GM13976 (cell line): ENCODE measurements at regions not wholly inside any gene's neighbourhood (a gene's known extent, or its start where the extent isn't known, plus 50 kb on each side); places are given as distances from the start of the nearest gene placed in this dataset.

Experiments used
- DNase-seq: peaks from one replicate; pipeline ENCODE4 v3.0.0; 2012; ENCODE audit warnings: low spot score
- in situ Hi-C: fragments of 300-500 bp; cut with MboI; formaldehyde crosslinking; loops from one replicate; pipeline ENCODE4 v1.12.0; 2022; ENCODE audit warnings: low sequenced_read_pairs, mixed read lengths, inconsistent platforms; ENCODE audit not compliant: unreplicated experiment
- TF ChIP-seq, protein P1 (sequence below): IDR thresholded peaks from 2 replicates; pipeline ENCODE4 v1.5.1; 2012; ENCODE audit warnings: borderline replicate concordance, mild to moderate bottlenecking; ENCODE audit not compliant: insufficient read depth; ENCODE audit errors: extremely low read depth, missing control alignments, control extremely low read depth

DNA sequence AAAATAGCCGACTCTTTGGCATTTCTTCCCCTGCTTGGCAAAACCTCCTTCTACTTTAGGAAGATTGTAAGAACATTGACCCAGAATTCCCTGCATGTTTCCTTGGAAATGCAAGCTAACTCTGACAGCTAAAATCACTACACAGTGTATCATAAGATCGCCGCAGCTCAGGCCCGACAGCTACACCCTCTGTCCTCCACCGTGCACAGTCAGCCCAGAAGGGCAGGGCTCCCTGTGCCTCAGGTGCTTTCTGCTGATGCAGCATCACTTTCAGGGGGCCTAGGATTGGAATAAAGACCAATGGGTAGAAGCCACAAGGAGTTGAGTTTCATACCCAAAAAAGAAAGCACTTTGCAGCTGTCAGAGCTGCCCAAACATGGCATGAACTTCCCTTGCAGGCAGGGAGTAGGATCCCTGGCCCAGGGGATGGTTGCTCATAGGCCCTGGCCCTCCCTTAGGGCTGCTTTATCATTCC lies 145.3 kb downstream of the SEC16B start:
- in situ Hi-C loops = no loop called here

DNA sequence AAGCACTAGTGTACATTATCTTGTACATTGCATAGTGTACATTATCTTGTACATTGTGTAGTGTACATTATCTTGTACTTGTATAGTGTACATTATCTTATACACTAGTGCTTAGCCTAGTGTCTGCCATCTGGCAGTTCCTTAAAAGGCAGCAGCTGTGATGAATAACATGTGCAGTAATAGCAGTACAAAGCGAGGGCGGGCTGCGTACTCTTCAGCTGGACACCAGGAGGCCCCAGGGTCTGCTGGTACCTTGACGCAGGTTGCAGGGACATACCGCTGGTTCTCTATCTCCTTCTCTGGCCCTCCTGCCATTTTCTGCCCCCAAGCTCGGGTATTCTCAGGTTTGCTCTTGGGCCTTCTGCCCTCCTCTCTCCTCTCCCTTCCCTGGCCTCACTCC lies 149.6 kb downstream of the SEC16B start:
- in situ Hi-C loops = no loop called here
- TF ChIP-seq, protein P1, sequence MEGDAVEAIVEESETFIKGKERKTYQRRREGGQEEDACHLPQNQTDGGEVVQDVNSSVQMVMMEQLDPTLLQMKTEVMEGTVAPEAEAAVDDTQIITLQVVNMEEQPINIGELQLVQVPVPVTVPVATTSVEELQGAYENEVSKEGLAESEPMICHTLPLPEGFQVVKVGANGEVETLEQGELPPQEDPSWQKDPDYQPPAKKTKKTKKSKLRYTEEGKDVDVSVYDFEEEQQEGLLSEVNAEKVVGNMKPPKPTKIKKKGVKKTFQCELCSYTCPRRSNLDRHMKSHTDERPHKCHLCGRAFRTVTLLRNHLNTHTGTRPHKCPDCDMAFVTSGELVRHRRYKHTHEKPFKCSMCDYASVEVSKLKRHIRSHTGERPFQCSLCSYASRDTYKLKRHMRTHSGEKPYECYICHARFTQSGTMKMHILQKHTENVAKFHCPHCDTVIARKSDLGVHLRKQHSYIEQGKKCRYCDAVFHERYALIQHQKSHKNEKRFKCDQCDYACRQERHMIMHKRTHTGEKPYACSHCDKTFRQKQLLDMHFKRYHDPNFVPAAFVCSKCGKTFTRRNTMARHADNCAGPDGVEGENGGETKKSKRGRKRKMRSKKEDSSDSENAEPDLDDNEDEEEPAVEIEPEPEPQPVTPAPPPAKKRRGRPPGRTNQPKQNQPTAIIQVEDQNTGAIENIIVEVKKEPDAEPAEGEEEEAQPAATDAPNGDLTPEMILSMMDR = no peak
- no peak for DNase-seq

More for the DNA sequence above, 145.3 kb downstream of the SEC16B start:
- DNase-seq = no peak
- TF ChIP-seq, protein P1 = no peak

DNA sequence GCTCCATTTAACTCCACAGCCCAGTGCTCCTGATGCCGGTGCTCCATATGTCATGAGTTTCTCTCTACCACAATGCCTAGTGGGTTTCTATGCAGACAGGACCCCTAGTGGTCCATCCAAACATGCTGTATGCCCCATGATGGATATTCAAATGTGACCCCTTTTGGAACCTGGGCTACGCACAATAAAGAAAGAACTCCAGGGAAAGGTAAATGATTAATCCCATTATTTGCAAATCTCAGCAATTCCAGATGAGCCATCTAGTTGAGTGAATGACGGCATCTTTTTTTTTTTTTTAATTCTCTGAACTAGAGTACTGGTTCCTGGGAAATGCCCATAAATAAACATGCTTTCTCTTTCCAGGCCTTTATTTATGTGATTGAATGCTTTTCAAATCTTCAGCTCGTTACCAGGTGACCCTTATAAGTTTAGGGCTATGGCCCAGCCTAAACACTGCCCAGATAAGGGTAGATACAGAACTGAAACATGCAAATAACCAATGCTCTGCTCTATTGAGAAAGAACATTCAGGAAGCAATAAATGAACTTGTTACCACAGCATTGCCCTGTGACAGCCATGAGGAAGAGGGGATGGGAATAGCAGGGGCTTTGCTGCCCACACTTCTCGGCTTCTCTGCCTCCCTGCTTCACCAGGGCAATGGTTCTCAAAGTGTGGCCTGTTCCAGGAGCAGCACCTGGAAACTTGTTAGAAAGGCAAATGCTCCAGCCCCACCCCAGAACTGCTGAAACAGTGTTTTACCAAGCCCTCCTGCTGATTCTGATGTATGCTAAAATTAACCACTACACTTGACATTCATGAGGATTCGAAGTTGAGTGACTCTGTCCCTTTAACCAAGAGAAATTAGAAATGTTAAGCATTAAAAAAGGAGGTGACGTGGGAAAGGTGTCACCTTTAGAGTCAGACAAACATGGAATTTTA lies 151.7 kb downstream of the SEC16B start:
- in situ Hi-C loops = no loop called here
- no peak for DNase-seq
- TF ChIP-seq, protein P1 = no peak

DNA sequence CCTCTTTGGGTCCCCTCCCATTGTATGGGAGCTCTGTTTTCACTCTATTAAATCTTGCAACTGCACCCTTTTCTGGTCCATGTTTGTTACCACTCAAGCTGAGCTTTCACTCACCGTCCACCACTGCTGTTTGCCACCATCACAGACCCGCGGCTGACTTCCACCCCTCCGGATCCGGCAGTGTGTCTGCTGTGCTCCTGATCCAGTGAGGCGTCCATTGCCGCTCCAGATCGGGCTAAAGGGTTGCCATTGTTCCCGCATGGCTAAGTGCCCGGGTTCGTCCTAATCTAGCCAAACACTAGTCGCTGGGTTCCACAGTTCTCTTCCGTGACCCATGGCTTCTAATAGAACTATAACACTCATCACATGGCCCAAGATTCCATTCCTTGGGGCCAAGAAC lies 157.2 kb downstream of the SEC16B start:
- DNase-seq = no peak
- in situ Hi-C loops = no loop called here
- TF ChIP-seq, protein P1 = no peak

DNA sequence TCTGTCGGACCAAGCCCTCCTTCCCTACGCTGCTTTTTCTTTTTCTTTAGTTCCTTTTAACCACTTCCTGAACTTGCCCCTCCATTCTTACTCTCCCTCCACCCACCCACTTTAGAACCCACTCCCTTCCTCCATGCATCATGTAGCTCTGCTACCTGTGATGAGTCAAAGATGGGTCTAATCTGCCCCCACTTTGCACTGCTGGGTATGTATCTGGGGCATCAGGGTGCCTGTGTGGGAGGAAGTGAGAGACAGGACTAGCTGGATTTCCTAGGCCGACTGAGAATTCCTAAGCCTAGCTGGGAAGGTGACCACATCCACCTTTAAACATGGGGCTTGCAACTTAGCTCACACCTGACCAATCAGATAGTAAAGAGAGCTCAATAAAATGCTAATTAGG lies 157.7 kb downstream of the SEC16B start:
- TF ChIP-seq, protein P1 = no peak
- DNase-seq = no peak
- in situ Hi-C loops = no loop called here

DNA sequence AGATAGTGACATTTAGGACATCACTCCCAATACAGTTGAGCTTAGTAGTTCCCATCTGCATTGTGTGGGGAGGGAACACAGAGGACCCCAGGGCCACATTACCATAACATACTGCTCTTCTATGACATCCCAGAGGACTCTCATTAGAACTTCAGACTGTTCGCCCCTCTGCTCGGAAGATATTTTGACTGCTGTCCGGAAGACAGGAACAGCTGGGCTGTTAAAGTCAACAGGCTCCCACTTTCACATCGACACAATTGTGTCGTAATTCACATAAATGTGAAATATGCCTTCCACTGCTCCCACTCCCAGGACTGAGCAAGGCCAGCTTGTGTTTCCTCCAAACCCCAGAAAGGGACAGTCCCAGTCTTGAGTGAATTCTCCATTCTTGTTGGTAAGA lies 158.4 kb downstream of the SEC16B start:
- no peak for DNase-seq
- TF ChIP-seq, protein P1 = no peak
- in situ Hi-C loops = no loop called here
